NCI-H1417 (cell line): ENCODE measurements at regions not wholly inside any gene's neighbourhood (a gene's known extent, or its start where the extent isn't known, plus 50 kb on each side); places are given as distances from the start of the nearest gene placed in this dataset.
A peak's percentile ranks its signal among the peaks of the same experiment; 100 is the strongest.

Experiments used
- DNase-seq, 3 experiments: peaks; one replicate each; lab custom pipeline; 2025; lab: John Stamatoyannopoulos, UW

DNA sequence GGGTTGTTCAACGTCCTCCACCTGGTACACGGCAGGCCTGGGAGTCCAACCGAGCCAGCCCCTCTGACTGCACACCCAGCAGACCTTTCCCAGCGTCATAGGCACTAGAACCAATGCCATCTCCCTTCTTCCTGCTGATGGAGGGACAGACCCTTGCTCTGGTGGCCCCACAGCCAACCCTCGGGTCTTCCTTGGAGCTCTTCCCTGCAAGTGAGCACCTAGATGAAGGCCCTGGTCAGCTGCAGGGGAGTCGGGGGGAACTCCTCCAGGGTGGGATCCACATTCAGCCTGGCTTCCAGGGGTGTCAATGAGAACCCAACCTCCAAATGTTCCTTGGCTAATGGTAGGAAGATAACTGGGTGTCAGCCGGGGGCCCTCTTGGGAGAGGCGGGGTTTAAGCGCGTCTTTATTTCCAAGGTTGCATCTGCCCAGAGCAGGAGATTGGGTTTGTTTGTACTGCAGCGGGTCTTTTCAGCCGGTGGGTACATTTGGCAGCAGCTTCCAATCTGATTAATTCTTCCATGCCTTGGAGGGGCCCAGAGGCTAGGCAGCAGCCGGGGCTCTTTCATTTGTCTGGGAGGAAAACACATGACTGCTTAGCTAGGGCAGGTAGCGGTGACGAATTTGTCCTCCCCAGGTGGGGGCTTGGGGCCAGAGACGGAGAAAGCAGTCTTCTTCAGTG is 56.0 kb upstream of the SHISAL1 start:
- DNase-seq = no peak

DNA sequence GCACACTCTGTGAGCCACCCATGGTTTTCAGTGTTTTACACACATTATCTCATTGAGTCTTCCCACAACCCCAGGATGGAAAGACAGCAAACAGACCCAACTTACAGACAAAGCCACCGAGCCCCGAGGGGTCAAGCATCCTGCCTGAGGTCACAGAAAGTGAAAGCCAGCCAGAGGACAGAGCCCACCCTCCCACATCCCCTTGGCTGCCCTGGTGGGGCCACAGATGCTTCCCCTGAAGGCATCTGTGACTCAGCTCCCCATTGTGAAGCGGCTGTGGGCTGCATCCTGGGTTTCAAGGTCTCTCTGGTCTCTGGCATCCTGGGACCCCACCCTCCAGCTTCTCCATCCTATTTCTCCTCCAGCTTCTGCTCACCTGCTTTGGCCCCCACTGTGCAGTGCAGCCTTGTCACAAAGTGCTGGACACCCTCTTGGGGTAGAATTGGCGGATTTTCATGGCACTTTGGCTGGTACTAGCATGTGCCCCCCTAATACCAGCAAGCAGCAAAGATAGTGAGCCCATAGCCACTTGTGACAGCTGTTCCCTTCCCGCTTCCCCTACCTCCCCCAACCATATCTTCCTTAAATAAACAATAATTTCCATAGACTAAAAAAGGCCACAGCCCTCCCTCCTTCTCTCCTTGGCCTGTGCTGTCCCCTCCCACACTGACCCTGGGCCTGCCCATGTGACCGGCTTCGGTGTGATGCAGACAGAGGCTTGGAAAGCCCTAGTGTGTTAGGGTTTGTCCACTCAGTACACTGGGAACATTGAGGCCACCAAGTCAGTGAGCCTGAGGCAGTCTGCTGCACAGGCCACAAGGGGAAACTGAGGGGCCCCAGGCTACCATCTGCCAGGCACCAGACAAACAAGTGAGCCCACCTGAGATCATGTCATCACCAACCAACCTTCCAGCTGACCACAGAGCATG is 53.9 kb upstream of the SHISAL1 start:
- DNase-seq = peak in 1 of 3 experiments; percentile 18

DNA sequence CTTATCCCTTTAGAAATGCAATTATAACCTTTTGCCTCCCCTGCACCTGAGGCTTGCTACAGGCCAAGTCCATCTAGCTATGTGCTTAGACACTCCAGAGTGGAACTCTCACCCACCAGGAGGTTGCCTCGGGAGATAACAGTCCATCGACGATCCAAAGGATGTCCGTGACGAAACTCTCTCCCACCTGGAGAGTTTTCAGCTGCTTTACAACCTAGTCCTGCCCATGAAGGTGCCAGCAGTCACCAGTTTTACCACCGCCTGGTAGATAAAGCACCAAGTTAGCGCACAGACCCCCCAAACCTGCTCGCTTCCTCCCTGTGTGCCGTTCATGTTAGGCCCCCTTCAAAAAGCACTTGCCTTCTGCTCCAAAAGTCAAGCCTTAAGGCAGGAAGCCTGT is 53.1 kb upstream of the SHISAL1 start:
- DNase-seq = no peak

DNA sequence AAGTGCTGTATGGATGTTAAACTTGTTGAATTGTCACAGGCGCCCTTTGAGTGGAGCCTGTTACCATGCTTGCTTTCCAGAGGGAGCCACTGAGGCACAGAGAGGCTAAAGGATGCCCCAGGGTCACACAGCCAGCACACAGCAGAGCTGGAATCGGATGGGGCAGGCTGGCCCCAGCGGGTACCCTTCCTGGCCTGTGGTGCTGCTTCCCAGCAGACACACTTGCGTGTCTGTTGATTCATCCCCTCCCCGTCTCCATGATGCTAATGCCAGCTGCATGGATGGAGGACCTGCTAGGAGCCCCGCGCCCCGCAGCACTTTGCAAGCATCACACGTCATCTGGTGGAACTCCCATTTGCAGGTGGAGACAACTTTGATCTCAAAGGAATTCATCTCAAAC is 52.4 kb upstream of the SHISAL1 start:
- DNase-seq = no peak

DNA sequence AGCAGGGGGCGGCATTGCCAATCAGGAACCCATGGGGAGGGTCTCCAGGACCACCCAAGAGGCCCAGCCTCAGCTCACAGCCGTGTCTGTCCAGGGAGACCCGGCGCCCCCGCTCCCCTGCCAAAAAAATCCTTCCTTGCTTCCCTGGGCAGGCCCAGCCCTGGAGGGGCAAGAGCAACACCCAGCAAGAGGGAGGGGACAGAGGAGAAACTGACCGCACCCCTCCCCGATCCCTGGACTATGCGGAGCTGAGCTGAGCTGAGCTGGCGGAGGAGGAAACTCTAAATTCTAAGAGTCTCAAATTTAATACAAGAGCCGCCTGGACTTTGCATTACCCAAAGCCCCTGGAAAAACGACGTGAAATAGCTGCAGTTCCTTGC is 52.0 kb upstream of the SHISAL1 start:
- DNase-seq = no peak

DNA sequence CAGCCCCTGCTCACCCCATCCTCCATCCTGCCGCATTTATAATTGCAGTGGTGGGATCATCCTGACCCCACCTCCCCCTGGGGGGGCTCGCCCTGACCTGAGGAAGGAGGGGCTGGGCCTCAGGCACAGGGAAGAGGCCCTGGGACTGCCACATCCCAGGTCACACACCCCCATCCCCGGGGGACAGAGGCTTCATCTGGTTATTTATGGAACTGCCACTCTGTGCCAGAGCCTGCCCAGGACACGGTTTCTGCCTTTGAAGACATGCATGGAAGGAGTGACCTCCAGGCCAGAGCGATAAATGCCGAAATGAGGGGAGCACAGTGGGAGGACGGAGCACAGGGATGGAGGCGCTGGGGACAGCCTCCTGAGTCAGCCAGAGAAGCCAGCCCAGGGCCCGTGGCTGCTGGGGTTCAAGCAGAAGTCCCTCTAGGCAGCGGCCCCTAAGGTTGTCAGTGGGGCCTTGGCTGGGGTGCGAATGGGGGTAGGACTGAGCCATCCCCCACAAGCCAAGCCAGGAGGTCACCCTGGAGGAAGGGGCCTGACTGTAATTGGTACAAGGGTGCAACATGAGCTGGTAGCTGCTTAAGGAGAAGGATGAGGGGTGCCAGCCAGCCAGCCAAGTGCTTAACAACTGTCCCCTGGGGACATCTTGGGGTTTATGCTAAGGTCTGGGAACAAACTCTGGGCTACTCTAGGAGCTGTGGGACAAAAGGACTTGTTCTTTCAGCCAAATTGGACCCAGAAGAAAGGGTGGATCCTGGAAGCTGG is 51.4 kb upstream of the SHISAL1 start:
- no peak for DNase-seq

DNA sequence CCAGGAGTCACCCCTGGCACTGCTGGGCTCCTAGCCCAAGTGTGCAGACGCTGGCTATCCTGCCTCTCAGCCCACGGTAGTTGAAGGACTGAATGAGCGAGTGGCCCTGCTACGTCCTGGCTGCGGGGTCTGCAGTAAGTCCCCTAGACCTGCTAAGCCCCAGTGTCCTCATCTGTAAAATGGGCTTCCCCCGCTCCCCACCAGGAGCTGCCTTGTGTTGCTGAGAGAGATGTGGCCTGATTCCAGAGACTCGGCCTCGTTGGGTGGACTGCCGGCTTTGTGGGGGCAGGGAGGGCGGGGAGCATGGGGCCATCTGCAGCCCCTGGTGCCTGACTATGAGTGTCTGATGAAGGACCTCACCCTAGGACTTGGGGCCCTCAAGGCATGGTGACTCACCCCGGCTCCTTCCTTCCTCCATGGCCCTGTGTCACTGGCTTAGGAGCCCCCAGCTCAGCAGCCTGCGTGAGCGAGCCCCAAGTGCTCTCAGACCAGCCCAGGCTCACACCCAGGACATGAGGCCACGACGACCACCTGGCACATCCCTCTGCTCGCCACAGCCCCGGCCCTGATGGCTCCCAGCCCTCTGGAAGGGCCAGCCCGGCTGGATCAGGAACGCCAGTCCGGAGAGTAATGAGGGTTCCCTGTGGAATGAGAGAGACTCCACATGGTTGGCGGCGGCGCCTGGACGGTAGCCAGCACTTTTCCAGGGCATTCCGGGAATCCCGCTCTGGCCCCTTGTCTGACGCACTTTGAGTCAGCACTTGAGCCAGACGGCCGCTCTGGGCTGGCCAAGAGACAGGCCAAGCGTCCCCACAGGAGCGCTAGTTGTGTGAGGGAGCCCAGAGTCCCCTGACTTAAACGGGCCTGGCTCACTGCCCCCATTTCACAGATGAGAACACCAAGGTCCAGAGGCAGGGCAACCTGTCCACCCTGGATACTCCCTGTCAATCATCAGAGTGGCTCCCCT is 50.5 kb upstream of the SHISAL1 start:
- DNase-seq = no peak

DNA sequence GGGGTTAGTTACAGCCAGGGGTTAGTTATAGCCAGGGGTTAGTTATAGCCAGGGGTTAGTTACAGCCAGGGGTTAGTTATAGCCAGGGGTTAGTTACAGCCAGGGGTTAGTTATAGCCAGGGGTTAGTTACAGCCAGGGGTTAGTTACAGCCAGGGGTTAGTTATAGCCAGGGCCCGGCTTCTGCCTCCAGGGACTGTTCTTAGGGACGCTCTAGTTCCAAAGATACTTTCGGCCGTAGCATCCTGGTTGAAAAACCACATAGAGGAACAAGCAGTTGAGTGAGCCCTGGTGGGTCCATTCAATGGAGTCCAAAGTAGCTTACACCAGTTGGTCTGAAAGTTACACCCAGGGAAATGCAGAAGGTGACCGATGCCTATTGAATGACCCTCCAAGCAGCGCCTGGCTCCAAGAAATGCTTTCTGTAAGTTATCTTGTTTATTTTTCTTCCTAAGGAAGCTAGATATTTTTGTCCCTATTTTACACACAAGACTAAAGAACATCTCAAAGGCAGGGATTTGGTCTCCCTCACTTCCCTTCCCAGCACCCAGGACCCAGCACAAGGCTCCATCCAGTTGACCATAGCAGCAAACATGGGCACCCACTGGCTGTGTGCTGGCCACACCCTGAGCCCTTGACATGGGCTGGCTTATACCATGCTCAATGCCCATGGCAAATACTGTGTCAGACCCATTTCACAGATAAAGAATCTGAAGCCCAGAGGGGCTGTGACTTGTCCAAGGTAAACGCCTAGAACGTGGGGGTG is 49.7 kb upstream of the SHISAL1 start:
- DNase-seq = no peak
